ENCODE measurements at regions not wholly inside any gene's neighbourhood (a gene's known extent, or its start where the extent isn't known, plus 50 kb on each side); places are given as distances from the start of the nearest gene placed in this dataset. TPM values are rescaled to one million over a fixed set of nuclear protein-coding genes. Genes with fewer than 3 reads are reported as not detected.

GRCh38 chr9:119429302-119429701 lies 60.1 kb upstream of the BRINP1 start:
- no peaks in the 10 kb centered on the region for H3K36me3 ChIP-seq (ENCODE audit: control insufficient read depth in 4 of 4, insufficient read depth in 3 of 4, low read depth in 1 of 4, low read length in 3 of 4)
- DNase-seq (ENCODE audit: low spot score), result no peak
- TF ChIP-seq EGR1 (IDR thresholded peaks at IDR 0.05; ENCODE audit: low read depth in 2 of 2), result no peak
- TF ChIP-seq, protein P1, sequence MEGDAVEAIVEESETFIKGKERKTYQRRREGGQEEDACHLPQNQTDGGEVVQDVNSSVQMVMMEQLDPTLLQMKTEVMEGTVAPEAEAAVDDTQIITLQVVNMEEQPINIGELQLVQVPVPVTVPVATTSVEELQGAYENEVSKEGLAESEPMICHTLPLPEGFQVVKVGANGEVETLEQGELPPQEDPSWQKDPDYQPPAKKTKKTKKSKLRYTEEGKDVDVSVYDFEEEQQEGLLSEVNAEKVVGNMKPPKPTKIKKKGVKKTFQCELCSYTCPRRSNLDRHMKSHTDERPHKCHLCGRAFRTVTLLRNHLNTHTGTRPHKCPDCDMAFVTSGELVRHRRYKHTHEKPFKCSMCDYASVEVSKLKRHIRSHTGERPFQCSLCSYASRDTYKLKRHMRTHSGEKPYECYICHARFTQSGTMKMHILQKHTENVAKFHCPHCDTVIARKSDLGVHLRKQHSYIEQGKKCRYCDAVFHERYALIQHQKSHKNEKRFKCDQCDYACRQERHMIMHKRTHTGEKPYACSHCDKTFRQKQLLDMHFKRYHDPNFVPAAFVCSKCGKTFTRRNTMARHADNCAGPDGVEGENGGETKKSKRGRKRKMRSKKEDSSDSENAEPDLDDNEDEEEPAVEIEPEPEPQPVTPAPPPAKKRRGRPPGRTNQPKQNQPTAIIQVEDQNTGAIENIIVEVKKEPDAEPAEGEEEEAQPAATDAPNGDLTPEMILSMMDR (IDR thresholded peaks at IDR 0.05; ENCODE audit: low read depth, low read length, missing input control), result no peak
- 88% methylated on average over 4 of the region's 4 CpGs for WGBS
- H3K9me3 ChIP-seq (ENCODE audit: control insufficient read depth in 4 of 4, low read length in 3 of 4), result no peaks in the 10 kb centered on the region
- no peaks in the 10 kb centered on the region for H3K4me1 ChIP-seq (ENCODE audit: control insufficient read depth in 4 of 4, insufficient read depth in 4 of 4, low read length in 3 of 4)
- H3K27me3 ChIP-seq (ENCODE audit: control insufficient read depth in 4 of 4, insufficient read depth in 4 of 4, low read length in 3 of 4), result no peaks in the 10 kb centered on the region
- no peak overlapping the region for H3K27ac ChIP-seq (ENCODE audit: low read depth in 1 of 2, low read length in 2 of 2)
- no peak overlapping the region for H3K9ac ChIP-seq (ENCODE audit: low read depth in 1 of 2, low read length in 2 of 2)
- H3K4me3 ChIP-seq (ENCODE audit: low read depth in 1 of 3, low read length in 3 of 3), result no peak overlapping the region

- Histone ChIP-seq H3K9me3 (ENCODE audit: control insufficient read depth in 4 of 4, low read length in 3 of 4) (no peaks in the 10 kb centered on the region), H3K27me3 (ENCODE audit: control insufficient read depth in 4 of 4, insufficient read depth in 4 of 4, low read length in 3 of 4) (no peaks in the 10 kb centered on the region)
- 30% methylated on average over 2 of the region's 2 CpGs for WGBS
Measured at GRCh38 chr9:119420231-119420630, 51.0 kb upstream of the BRINP1 start.

More at GRCh38 chr9:119420231-119420630, 51.0 kb upstream of the BRINP1 start:
- no peaks in the 10 kb centered on the region for H3K36me3 ChIP-seq (ENCODE audit: control insufficient read depth in 4 of 4, insufficient read depth in 3 of 4, low read depth in 1 of 4, low read length in 3 of 4)
- no peak overlapping the region for H3K9ac ChIP-seq (ENCODE audit: low read depth in 1 of 2, low read length in 2 of 2)
- no peak for DNase-seq (ENCODE audit: low spot score)
- TF ChIP-seq, protein P1 (IDR thresholded peaks at IDR 0.05; ENCODE audit: low read depth, low read length, missing input control), result no peak
- no peak for TF ChIP-seq JUND (IDR thresholded peaks at IDR 0.05)
- no peak for TF ChIP-seq FOXA2 (IDR thresholded peaks at IDR 0.05)
- no peak for TF ChIP-seq MAX (IDR thresholded peaks at IDR 0.05)
- TF ChIP-seq NR2F2 (IDR thresholded peaks at IDR 0.05), result no peak
- TF ChIP-seq HNF4G (IDR thresholded peaks at IDR 0.05), result no peak
- TF ChIP-seq, protein P2, sequence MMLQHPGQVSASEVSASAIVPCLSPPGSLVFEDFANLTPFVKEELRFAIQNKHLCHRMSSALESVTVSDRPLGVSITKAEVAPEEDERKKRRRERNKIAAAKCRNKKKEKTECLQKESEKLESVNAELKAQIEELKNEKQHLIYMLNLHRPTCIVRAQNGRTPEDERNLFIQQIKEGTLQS (IDR thresholded peaks at IDR 0.05), result no peak
- TF ChIP-seq YY1 (IDR thresholded peaks at IDR 0.05), result no peak
- no peak for TF ChIP-seq EGR1 (IDR thresholded peaks at IDR 0.05; ENCODE audit: low read depth in 2 of 2)
- TF ChIP-seq TAF1 (conservative IDR thresholded peaks at IDR 0.05), result no peak
- no peak for TF ChIP-seq SP1 (IDR thresholded peaks at IDR 0.05)
- no peak overlapping the region for H3K27ac ChIP-seq (ENCODE audit: low read depth in 1 of 2, low read length in 2 of 2)
- H3K4me3 ChIP-seq (ENCODE audit: low read depth in 1 of 3, low read length in 3 of 3), result no peak overlapping the region
- H3K4me1 ChIP-seq (ENCODE audit: control insufficient read depth in 4 of 4, insufficient read depth in 4 of 4, low read length in 3 of 4), result no peaks in the 10 kb centered on the region

Small RNA genes lying in the stretch of these regions (small RNA-seq; reads per million reads assigned to genes)
- not detected for gene MIR147A

Data from liver (tissue), 9 donors.